GM10248 (cell line): ENCODE measurements at regions not wholly inside any gene's neighbourhood (a gene's known extent, or its start where the extent isn't known, plus 50 kb on each side); places are given as distances from the start of the nearest gene placed in this dataset.
A peak's percentile ranks its signal among the peaks of the same experiment; 100 is the strongest.

ENCODE experiments used
- CTCF ChIA-PET: fragments of 300-600 bp; sonication (Branson Sonifier 250); formaldehyde crosslinking; extraction: SDS; loops from one replicate; lab custom pipeline; 2021; ENCODE audit warnings: antibody characterized with exemption; lab: Yijun Ruan, JAX
- POLR2A ChIA-PET: fragments of 350-650 bp; sonication (Branson Sonifier 250); formaldehyde crosslinking; extraction: SDS; loops from one replicate; lab custom pipeline; 2020; ENCODE audit warnings: antibody characterized with exemption; lab: Yijun Ruan, JAX
- DNase-seq: peaks from one replicate; pipeline ENCODE4 v3.0.0; 2012; ENCODE audit errors: extremely low spot score
- CTCF ChIP-seq: IDR thresholded peaks from 2 replicates; pipeline ENCODE4 v1.5.1; 2012; ENCODE audit warnings: mild to moderate bottlenecking, low read depth; ENCODE audit errors: extremely low read depth, missing control alignments, control extremely low read depth

GRCh38 chr11:109994907-109995306 is 98.3 kb upstream of the ZC3H12C start:
- DNase-seq = no peak
- ChIA-PET POLR2A (no interaction called here), CTCF (interaction anchor here (1.0 to 1.2 kb wide), 3 partner anchors 10 to 27 kb away, joined by 3 to 4 read pairs (median 3); no protein-coding TSS in a partner anchor)
- TF ChIP-seq CTCF = no peak

- ChIA-PET CTCF (interaction anchor here (0.6 kb wide), 1 partner anchor 157 kb away, joined by 4 read pairs; no protein-coding TSS in a partner anchor), POLR2A (no interaction called here)
- DNase-seq = no peak
- TF ChIP-seq CTCF = no peak
Observed at GRCh38 chr11:109996060-109996459, 97.1 kb upstream of the ZC3H12C start.

GRCh38 chr11:109998921-109999320 is 94.3 kb upstream of the ZC3H12C start:
- no peak for DNase-seq
- ChIA-PET POLR2A (interaction anchor here (0.6 kb wide), 1 partner anchor 95 kb away, joined by 6 read pairs; no protein-coding TSS in a partner anchor), CTCF (interaction anchor here (1.3 to 2.1 kb wide), 7 partner anchors 13 to 79 kb away, joined by 3 to 7 read pairs (median 5); no protein-coding TSS in a partner anchor)
- TF ChIP-seq CTCF = no peak

GRCh38 chr11:110000031-110000502 is 93.1 kb upstream of the ZC3H12C start:
- TF ChIP-seq CTCF = no peak
- DNase-seq = peak; percentile 70
- CTCF ChIA-PET = interaction anchor here (1.6 to 2.1 kb wide), 3 partner anchors 15 to 48 kb away, joined by 6 to 7 read pairs (median 7); no protein-coding TSS in a partner anchor
- POLR2A ChIA-PET = interaction anchor here (1.4 kb wide), 1 partner anchor 27 kb away, joined by 7 read pairs; no protein-coding TSS in a partner anchor

GRCh38 chr11:110000850-110001249 is 92.3 kb upstream of the ZC3H12C start:
- DNase-seq = no peak
- POLR2A ChIA-PET = no interaction called here
- CTCF ChIA-PET = interaction anchor here (2.1 kb wide), 1 partner anchor 25 kb away, joined by 7 read pairs; no protein-coding TSS in a partner anchor
- no peak for TF ChIP-seq CTCF

- POLR2A ChIA-PET = no interaction called here
- TF ChIP-seq CTCF = no peak
- no peak for DNase-seq
- CTCF ChIA-PET = interaction anchor here (0.6 to 0.9 kb wide), 2 partner anchors 11 to 21 kb away, joined by 3 read pairs; no protein-coding TSS in a partner anchor
Observed at GRCh38 chr11:110003426-110003825, 89.8 kb upstream of the ZC3H12C start.
